ENCODE measurements at regions not wholly inside any gene's neighbourhood (a gene's known extent, or its start where the extent isn't known, plus 50 kb on each side); places are given as distances from the start of the nearest gene placed in this dataset.

GRCh38 chr12:53828598-53828997 lies 76.8 kb upstream of the CISTR start:
- H3K27me3 ChIP-seq = peaks cover 19% of the 10 kb centered on the region
- H4K20me1 ChIP-seq (ENCODE audit: insufficient read depth, poor library complexity, severe bottlenecking) = no peaks in the 10 kb centered on the region
- no peak overlapping the region for H3K4me3 ChIP-seq
- H3K4me1 ChIP-seq (ENCODE audit: insufficient read depth) = peaks cover 4% of the 10 kb centered on the region
- H3K9me2 ChIP-seq (replicated peaks; ENCODE audit: insufficient read depth) = no peaks in the 10 kb centered on the region
- H3K9me3 ChIP-seq (ENCODE audit: low read depth) = no peaks in the 10 kb centered on the region
- H2AFZ ChIP-seq = no peak overlapping the region
- DNase-seq (ENCODE audit: low spot score) = no peak
- H3K27ac ChIP-seq = no peak overlapping the region
- TF ChIP-seq, protein P1, sequence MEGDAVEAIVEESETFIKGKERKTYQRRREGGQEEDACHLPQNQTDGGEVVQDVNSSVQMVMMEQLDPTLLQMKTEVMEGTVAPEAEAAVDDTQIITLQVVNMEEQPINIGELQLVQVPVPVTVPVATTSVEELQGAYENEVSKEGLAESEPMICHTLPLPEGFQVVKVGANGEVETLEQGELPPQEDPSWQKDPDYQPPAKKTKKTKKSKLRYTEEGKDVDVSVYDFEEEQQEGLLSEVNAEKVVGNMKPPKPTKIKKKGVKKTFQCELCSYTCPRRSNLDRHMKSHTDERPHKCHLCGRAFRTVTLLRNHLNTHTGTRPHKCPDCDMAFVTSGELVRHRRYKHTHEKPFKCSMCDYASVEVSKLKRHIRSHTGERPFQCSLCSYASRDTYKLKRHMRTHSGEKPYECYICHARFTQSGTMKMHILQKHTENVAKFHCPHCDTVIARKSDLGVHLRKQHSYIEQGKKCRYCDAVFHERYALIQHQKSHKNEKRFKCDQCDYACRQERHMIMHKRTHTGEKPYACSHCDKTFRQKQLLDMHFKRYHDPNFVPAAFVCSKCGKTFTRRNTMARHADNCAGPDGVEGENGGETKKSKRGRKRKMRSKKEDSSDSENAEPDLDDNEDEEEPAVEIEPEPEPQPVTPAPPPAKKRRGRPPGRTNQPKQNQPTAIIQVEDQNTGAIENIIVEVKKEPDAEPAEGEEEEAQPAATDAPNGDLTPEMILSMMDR (IDR thresholded peaks at IDR 0.05; ENCODE audit: poor library complexity) = no peak
- TF ChIP-seq EZH2phosphoT487 (IDR thresholded peaks at IDR 0.05; ENCODE audit: low read depth, severe bottlenecking, unreplicated experiment) (no peak), EZH2 (IDR thresholded peaks at IDR 0.05; ENCODE audit: borderline replicate concordance) (no peak)
- H3K4me2 ChIP-seq = no peak overlapping the region
- 89% methylated on average over 2 of the region's 2 CpGs for WGBS (ENCODE audit: low lambda C conversion rate, missing lambda C conversion rate)
- H3K79me2 ChIP-seq = no peaks in the 10 kb centered on the region
- no peaks in the 10 kb centered on the region for H3K36me3 ChIP-seq (replicated peaks; ENCODE audit: insufficient read depth, low read depth)

GRCh38 chr12:53829130-53829819 lies 77.5 kb upstream of the CISTR start:
- H2AFZ ChIP-seq = no peak overlapping the region
- H3K36me3 ChIP-seq (replicated peaks; ENCODE audit: insufficient read depth, low read depth) = no peaks in the 10 kb centered on the region
- no peaks in the 10 kb centered on the region for H3K9me2 ChIP-seq (replicated peaks; ENCODE audit: insufficient read depth)
- H3K4me1 ChIP-seq (ENCODE audit: insufficient read depth) = peaks cover 4% of the 10 kb centered on the region
- TF ChIP-seq EZH2phosphoT487 (IDR thresholded peaks at IDR 0.05; ENCODE audit: low read depth, severe bottlenecking, unreplicated experiment) = no peak
- TF ChIP-seq, protein P1 (IDR thresholded peaks at IDR 0.05; ENCODE audit: poor library complexity) = no peak
- TF ChIP-seq EZH2 (IDR thresholded peaks at IDR 0.05; ENCODE audit: borderline replicate concordance) = no peak
- no peak overlapping the region for H3K4me3 ChIP-seq
- no peak for DNase-seq (ENCODE audit: low spot score)
- H3K79me2 ChIP-seq = no peaks in the 10 kb centered on the region
- WGBS (ENCODE audit: low lambda C conversion rate, missing lambda C conversion rate) = 46% methylated on average over 3 of the region's 3 CpGs
- peaks cover 24% of the 10 kb centered on the region for H3K27me3 ChIP-seq
- H3K4me2 ChIP-seq = no peak overlapping the region
- H4K20me1 ChIP-seq (ENCODE audit: insufficient read depth, poor library complexity, severe bottlenecking) = no peaks in the 10 kb centered on the region
- H3K27ac ChIP-seq = no peak overlapping the region
- H3K9me3 ChIP-seq (ENCODE audit: low read depth) = no peaks in the 10 kb centered on the region

GRCh38 chr12:53830631-53831030 lies 78.9 kb upstream of the CISTR start:
- H3K4me2 ChIP-seq = no peak overlapping the region
- H3K27me3 ChIP-seq = peaks cover 33% of the 10 kb centered on the region
- no peaks in the 10 kb centered on the region for H3K9me2 ChIP-seq (replicated peaks; ENCODE audit: insufficient read depth)
- TF ChIP-seq EZH2 (IDR thresholded peaks at IDR 0.05; ENCODE audit: borderline replicate concordance) = no peak
- TF ChIP-seq, protein P1 (IDR thresholded peaks at IDR 0.05; ENCODE audit: poor library complexity) = no peak
- no peak for TF ChIP-seq EZH2phosphoT487 (IDR thresholded peaks at IDR 0.05; ENCODE audit: low read depth, severe bottlenecking, unreplicated experiment)
- no peak for DNase-seq (ENCODE audit: low spot score)
- no peak overlapping the region for H2AFZ ChIP-seq
- H3K36me3 ChIP-seq (replicated peaks; ENCODE audit: insufficient read depth, low read depth) = no peaks in the 10 kb centered on the region
- no peaks in the 10 kb centered on the region for H4K20me1 ChIP-seq (ENCODE audit: insufficient read depth, poor library complexity, severe bottlenecking)
- WGBS (ENCODE audit: low lambda C conversion rate, missing lambda C conversion rate) = 92% methylated on average over 5 of the region's 5 CpGs
- no peak overlapping the region for H3K27ac ChIP-seq
- no peaks in the 10 kb centered on the region for H3K79me2 ChIP-seq
- H3K4me3 ChIP-seq = no peak overlapping the region
- peaks cover 2% of the 10 kb centered on the region for H3K4me1 ChIP-seq (ENCODE audit: insufficient read depth)
- no peaks in the 10 kb centered on the region for H3K9me3 ChIP-seq (ENCODE audit: low read depth)
